NB4 (cell line): ENCODE measurements at regions not wholly inside any gene's neighbourhood (a gene's known extent, or its start where the extent isn't known, plus 50 kb on each side); places are given as distances from the start of the nearest gene placed in this dataset.

ENCODE experiments used
- POLR2A ChIP-seq: IDR thresholded peaks from 2 replicates; pipeline ENCODE4 v1.6.1; 2011; ENCODE audit warnings: mild to moderate bottlenecking; ENCODE audit not compliant: insufficient read length; ENCODE audit errors: extremely low read depth
- TF ChIP-seq, protein P1 (sequence below): IDR thresholded peaks from one replicate; pipeline ENCODE4 v1.5.1; 2012; ENCODE audit warnings: low read depth, low read length
- TF ChIP-seq, protein P2 (sequence below): IDR thresholded peaks from 2 replicates; pipeline ENCODE4 v1.6.1; 2011; ENCODE audit warnings: low read depth, low read length

DNA sequence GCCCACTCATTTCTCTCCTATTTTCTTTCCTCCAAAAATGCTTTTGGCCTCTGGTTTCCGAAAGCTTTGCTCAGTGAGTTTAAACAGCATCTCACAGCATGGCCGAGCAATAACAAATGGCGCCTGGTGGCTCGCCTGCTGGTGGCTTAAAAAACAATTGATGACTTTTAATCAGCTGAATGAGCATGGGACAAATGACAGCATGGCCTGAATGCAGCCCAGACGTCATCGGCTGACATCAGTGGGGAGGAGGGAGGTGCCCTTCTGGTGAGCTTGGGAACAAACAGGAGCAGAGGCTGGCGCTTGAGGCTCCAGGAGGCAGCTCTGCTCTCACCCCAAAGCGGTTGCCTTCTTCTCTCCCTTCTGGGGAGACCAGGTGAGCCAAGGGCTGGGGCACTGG is 286.4 kb downstream of the BCOR start:
- TF ChIP-seq, protein P1, sequence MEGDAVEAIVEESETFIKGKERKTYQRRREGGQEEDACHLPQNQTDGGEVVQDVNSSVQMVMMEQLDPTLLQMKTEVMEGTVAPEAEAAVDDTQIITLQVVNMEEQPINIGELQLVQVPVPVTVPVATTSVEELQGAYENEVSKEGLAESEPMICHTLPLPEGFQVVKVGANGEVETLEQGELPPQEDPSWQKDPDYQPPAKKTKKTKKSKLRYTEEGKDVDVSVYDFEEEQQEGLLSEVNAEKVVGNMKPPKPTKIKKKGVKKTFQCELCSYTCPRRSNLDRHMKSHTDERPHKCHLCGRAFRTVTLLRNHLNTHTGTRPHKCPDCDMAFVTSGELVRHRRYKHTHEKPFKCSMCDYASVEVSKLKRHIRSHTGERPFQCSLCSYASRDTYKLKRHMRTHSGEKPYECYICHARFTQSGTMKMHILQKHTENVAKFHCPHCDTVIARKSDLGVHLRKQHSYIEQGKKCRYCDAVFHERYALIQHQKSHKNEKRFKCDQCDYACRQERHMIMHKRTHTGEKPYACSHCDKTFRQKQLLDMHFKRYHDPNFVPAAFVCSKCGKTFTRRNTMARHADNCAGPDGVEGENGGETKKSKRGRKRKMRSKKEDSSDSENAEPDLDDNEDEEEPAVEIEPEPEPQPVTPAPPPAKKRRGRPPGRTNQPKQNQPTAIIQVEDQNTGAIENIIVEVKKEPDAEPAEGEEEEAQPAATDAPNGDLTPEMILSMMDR = no peak
- TF ChIP-seq POLR2A = no peak
- TF ChIP-seq, protein P2, sequence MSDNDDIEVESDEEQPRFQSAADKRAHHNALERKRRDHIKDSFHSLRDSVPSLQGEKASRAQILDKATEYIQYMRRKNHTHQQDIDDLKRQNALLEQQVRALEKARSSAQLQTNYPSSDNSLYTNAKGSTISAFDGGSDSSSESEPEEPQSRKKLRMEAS = no peak
